VCaP (cell line): ENCODE measurements at regions not wholly inside any gene's neighbourhood (a gene's known extent, or its start where the extent isn't known, plus 50 kb on each side); places are given as distances from the start of the nearest gene placed in this dataset.

Experiments
- H3K27ac ChIP-seq: fragments of 450-650 bp; 2 replicates; pipeline ENCODE4 v1.5.1; 2017
- CTCF ChIP-seq: fragments of 450-650 bp; conservative IDR thresholded peaks from 2 replicates; pipeline ENCODE4 v1.5.1; 2017; ENCODE audit warnings: mild to moderate bottlenecking, moderate library complexity

GRCh38 chr10:78850644-78851435, 217.9 kb upstream of the ZMIZ1 start:
- TF ChIP-seq CTCF = no peak
- H3K27ac ChIP-seq = no peak overlapping the region

GRCh38 chr10:78851647-78852046, 217.1 kb upstream of the ZMIZ1 start:
- no peak overlapping the region for H3K27ac ChIP-seq
- TF ChIP-seq CTCF = no peak

- H3K27ac ChIP-seq = no peak overlapping the region
- TF ChIP-seq CTCF = no peak
These were observed 216.1 kb upstream of the ZMIZ1 start for GRCh38 chr10:78852466-78853240.

GRCh38 chr10:78853864-78854263, 214.9 kb upstream of the ZMIZ1 start:
- no peak for TF ChIP-seq CTCF
- no peak overlapping the region for H3K27ac ChIP-seq

GRCh38 chr10:78856421-78856820, 212.3 kb upstream of the ZMIZ1 start:
- H3K27ac ChIP-seq = no peak overlapping the region

GRCh38 chr10:78857193-78857592, 211.6 kb upstream of the ZMIZ1 start:
- H3K27ac ChIP-seq = no peak overlapping the region
- TF ChIP-seq CTCF = no peak

More at GRCh38 chr10:78856421-78856820, 212.3 kb upstream of the ZMIZ1 start:
- TF ChIP-seq CTCF = no peak

- H3K27ac ChIP-seq = no peak overlapping the region
- TF ChIP-seq CTCF = no peak
These were observed 209.5 kb upstream of the ZMIZ1 start for GRCh38 chr10:78859266-78859665.
